HG02840 (cell line): ENCODE measurements at regions not wholly inside any gene's neighbourhood (a gene's known extent, or its start where the extent isn't known, plus 50 kb on each side); places are given as distances from the start of the nearest gene placed in this dataset.

Experiments
- ATAC-seq: cut with Tn5 transposase; IDR thresholded peaks from one replicate; pipeline ENCODE4 v1.9.1; 2021; ENCODE audit warnings: mild to moderate bottlenecking, moderate library complexity, moderate number of reproducible peaks; ENCODE audit not compliant: unreplicated experiment, low FRiP score

GRCh38 chr6:153583685-153584084 is 452.6 kb upstream of the RGS17 start:
- no peak for ATAC-seq

GRCh38 chr6:153580776-153581175 is 449.7 kb upstream of the RGS17 start:
- no peak for ATAC-seq

- no peak for ATAC-seq
Measured at GRCh38 chr6:153575528-153575927, 444.4 kb upstream of the RGS17 start.

GRCh38 chr6:153574231-153574630 is 443.1 kb upstream of the RGS17 start:
- ATAC-seq, result no peak

- no peak for ATAC-seq
Measured at GRCh38 chr6:153572371-153572770, 441.3 kb upstream of the RGS17 start.

- ATAC-seq, result no peak
Measured at GRCh38 chr6:153568628-153569027, 437.5 kb upstream of the RGS17 start.

- ATAC-seq, result no peak
Measured at GRCh38 chr6:153564803-153565202, 433.7 kb upstream of the RGS17 start.

- ATAC-seq, result no peak
Measured at GRCh38 chr6:153563001-153563400, 431.9 kb upstream of the RGS17 start.

- no peak for ATAC-seq
Measured at GRCh38 chr6:153553627-153554026, 422.5 kb upstream of the RGS17 start.

- ATAC-seq, result no peak
Measured at GRCh38 chr6:153539602-153540001, 408.5 kb upstream of the RGS17 start.

GRCh38 chr6:153538491-153538890 is 407.4 kb upstream of the RGS17 start:
- no peak for ATAC-seq

- no peak for ATAC-seq
Measured at GRCh38 chr6:153537422-153537821, 406.3 kb upstream of the RGS17 start.

- no peak for ATAC-seq
Measured at GRCh38 chr6:153526479-153526878, 395.4 kb upstream of the RGS17 start.

GRCh38 chr6:153525998-153526397 is 394.9 kb upstream of the RGS17 start:
- ATAC-seq, result no peak

- ATAC-seq, result no peak
Measured at GRCh38 chr6:153523390-153523789, 392.3 kb upstream of the RGS17 start.

GRCh38 chr6:153511896-153512496 is 380.9 kb upstream of the RGS17 start:
- no peak for ATAC-seq

- ATAC-seq, result no peak
Measured at GRCh38 chr6:153503810-153504209, 372.7 kb upstream of the RGS17 start.

GRCh38 chr6:153493501-153493900 is 362.4 kb upstream of the RGS17 start:
- ATAC-seq, result no peak

GRCh38 chr6:153489479-153489878 is 358.4 kb upstream of the RGS17 start:
- ATAC-seq, result no peak

GRCh38 chr6:153488267-153488666 is 357.2 kb upstream of the RGS17 start:
- no peak for ATAC-seq

GRCh38 chr6:153485072-153485471 is 354.0 kb upstream of the RGS17 start:
- ATAC-seq, result no peak

GRCh38 chr6:153484056-153484455 is 353.0 kb upstream of the RGS17 start:
- no peak for ATAC-seq

GRCh38 chr6:153476243-153476642 is 345.2 kb upstream of the RGS17 start:
- no peak for ATAC-seq
